ENCODE measurements at regions not wholly inside any gene's neighbourhood (a gene's known extent, or its start where the extent isn't known, plus 50 kb on each side); places are given as distances from the start of the nearest gene placed in this dataset.
A peak's percentile ranks its signal among the peaks of the same experiment; 100 is the strongest.
"Not testable (repeated sequence)": the region's sequence is repeated elsewhere in the genome, so short reads cannot be mapped to it uniquely, and the experiment has no call there.

DNA sequence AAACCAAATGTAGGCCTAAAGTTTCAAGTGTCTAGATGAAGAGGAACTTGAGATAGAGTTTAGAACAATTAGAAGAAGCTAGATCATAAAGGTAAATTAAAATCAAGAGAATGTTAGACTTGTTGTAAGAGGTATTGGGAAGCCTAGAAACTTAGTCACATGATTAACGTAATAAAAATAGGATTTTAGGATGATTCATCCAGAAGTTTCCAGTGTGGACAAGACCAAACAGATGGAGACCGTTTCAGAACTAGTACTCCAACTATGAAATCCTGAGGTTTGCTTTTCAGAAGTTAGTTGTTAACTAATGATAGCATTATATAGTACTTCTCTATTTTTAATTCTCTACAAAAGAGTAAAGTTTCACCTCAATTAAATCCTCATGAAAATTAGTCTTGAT lies 104.9 kb downstream of the MZT1 start:
- Histone ChIP-seq H3K27me3 (ENCODE audit: low read depth) (no peaks in the 10 kb centered on the region), H3K4me1 (peaks cover 4% of the 10 kb centered on the region), H3K9me3 (no peaks in the 10 kb centered on the region), H3K36me3 (replicated peaks) (no peaks in the 10 kb centered on the region), H3K4me3 (no peak overlapping the region)
- no peak for DNase-seq (ENCODE audit: low spot score in 2 of 2)
- in situ Hi-C loops (cut with MboI; ENCODE audit: low sequenced_read_pairs): no loop called here

GRCh38 chr13:72620874-72621273 lies 106.6 kb downstream of the MZT1 start:
- Histone ChIP-seq H3K27me3 (ENCODE audit: low read depth) (no peaks in the 10 kb centered on the region), H3K4me3 (no peak overlapping the region), H3K4me1 (no peaks in the 10 kb centered on the region), H3K9me3 (no peaks in the 10 kb centered on the region), H3K36me3 (replicated peaks) (no peaks in the 10 kb centered on the region)
- in situ Hi-C loops (cut with MboI; ENCODE audit: low sequenced_read_pairs): no loop called here
- DNase-seq (ENCODE audit: low spot score in 2 of 2): no peak

DNA sequence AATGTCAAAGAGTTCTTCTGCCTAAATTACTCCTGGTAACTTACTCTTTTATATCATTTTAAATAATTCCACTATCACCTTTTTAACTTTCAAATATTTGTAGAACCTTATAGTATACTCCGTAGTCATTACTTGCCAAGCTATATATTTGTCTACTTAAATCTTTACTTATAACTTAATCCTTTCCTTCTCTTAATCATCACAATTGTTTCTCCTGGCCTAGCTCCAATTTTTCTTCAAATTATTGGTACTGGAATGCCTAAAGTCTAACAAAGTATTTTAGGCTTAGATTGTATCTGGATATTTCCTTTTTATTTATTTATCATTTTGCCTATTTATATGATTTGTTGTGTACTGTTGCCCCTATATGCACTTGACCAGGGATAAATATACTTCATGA lies 109.5 kb downstream of the MZT1 start:
- in situ Hi-C loops (cut with MboI; ENCODE audit: low sequenced_read_pairs): no loop called here
- no peaks in the 10 kb centered on the region for H3K9me3 ChIP-seq
- no peaks in the 10 kb centered on the region for H3K4me1 ChIP-seq

DNA sequence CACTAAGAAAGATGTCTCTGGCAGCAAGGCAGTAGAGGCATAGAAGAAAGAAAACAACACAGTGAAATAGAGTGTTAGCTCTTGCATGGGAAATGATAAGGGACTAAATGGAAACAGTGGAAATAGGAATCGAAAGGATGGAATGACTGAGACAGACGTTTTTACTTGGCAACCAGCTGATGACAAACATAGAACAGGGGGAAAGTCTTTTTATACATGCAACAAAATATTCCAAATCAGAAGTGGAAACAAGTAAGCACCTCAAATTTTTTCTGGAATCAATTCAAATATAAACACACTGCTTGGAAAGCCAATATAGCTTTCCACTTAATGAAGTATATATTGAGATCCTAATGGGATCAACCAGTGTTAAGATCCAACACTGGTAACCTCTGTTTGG lies 110.2 kb downstream of the MZT1 start:
- in situ Hi-C loops (cut with MboI; ENCODE audit: low sequenced_read_pairs): no loop called here
- no peak for DNase-seq (ENCODE audit: low spot score in 2 of 2)
- H3K4me3 ChIP-seq: no peak overlapping the region

More for the DNA sequence above, 109.5 kb downstream of the MZT1 start:
- no peaks in the 10 kb centered on the region for H3K27me3 ChIP-seq (ENCODE audit: low read depth)
- no peak for DNase-seq (ENCODE audit: low spot score in 2 of 2)
- H3K4me3 ChIP-seq: no peak overlapping the region
- no peaks in the 10 kb centered on the region for H3K36me3 ChIP-seq (replicated peaks)

DNA sequence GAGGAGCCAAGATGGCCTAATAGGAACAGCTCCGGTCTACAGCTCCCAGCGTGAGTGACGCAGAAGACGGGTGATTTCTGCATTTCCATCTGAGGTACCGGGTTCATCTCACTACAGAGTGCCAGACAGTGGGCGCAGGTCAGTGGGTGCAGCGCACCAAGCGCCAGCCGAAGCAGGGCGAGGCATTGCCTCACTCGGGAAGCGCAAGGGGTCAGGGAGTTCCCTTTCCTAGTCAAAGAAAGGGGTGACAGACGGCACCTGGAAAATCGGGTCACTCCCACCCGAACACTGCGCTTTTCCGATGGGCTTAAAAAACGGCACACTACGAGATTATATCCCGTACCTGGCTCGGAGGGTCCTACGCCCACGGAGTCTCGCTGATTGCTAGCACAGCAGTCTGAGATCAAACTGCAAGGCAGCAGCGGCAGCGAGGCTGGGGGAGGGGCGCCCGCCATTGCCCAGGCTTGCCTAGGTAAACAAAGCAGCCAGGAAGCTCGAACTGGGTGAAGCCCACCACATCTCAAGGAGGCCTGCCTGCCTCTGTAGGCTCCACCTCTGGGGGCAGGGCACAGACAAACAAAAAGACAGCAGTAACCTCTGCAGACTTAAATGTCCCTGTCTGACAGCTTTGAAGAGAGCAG lies 117.1 kb downstream of the MZT1 start:
- DNase-seq (ENCODE audit: low spot score in 2 of 2); in situ Hi-C loops (cut with MboI; ENCODE audit: low sequenced_read_pairs); H3K4me1 ChIP-seq; H3K36me3 ChIP-seq (replicated peaks); H3K9me3 ChIP-seq; H3K4me3 ChIP-seq; H3K27me3 ChIP-seq (ENCODE audit: low read depth): not testable (repeated sequence)

More for the DNA sequence above, 110.2 kb downstream of the MZT1 start:
- Histone ChIP-seq H3K4me1 (no peaks in the 10 kb centered on the region), H3K9me3 (no peaks in the 10 kb centered on the region), H3K36me3 (replicated peaks) (no peaks in the 10 kb centered on the region), H3K27me3 (ENCODE audit: low read depth) (no peaks in the 10 kb centered on the region)

GRCh38 chr13:72599178-72599743 lies 128.2 kb downstream of the MZT1 start:
- peak in 1 of 2 experiments; percentile 16 for DNase-seq (ENCODE audit: low spot score in 2 of 2)
- in situ Hi-C loops (cut with MboI; ENCODE audit: low sequenced_read_pairs): no loop called here

DNA sequence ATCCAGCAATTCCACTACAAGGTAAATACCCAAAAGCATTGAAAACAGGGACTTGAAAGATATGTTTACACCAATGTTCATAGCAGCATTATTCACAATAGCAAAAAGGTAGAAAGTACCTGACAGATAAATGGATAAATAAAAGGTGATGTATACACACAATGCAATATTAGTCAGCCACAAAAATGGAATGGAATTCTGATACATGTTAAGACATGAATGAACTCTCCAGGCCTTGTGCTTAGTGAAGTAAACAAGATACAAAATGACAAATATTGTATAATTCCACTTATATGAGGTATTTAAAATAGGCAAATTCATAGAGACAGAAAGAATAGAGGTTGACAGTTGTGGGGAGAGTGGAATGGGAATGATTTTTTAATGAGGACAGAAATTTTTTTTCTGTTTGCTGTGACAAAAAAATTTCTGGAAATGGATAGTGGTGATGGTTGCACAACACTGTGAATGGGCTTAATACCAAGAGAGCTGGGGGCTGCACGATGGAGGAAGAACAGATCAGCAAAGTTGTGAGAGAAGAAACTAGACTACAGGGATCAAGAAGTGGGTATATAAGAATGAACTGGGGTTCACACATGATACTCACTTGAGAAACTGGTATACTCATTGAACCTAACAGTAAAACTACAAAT lies 137.2 kb downstream of the MZT1 start:
- DNase-seq (ENCODE audit: low spot score in 2 of 2): no peak
- in situ Hi-C loops (cut with MboI; ENCODE audit: low sequenced_read_pairs): no loop called here
- no peak overlapping the region for H3K4me3 ChIP-seq

More at GRCh38 chr13:72599178-72599743, 128.2 kb downstream of the MZT1 start:
- H3K9me3 ChIP-seq: no peaks in the 10 kb centered on the region
- H3K27me3 ChIP-seq (ENCODE audit: low read depth): no peaks in the 10 kb centered on the region
- no peaks in the 10 kb centered on the region for H3K36me3 ChIP-seq (replicated peaks)
- no peaks in the 10 kb centered on the region for H3K4me1 ChIP-seq
- no peak overlapping the region for H3K4me3 ChIP-seq

GRCh38 chr13:72586518-72586917 lies 140.9 kb downstream of the MZT1 start:
- Histone ChIP-seq H3K27me3 (ENCODE audit: low read depth) (no peaks in the 10 kb centered on the region; the same call in 1 of the 2 replicates), H3K4me3 (no peak overlapping the region), H3K4me1 (no peaks in the 10 kb centered on the region), H3K9me3 (no peaks in the 10 kb centered on the region), H3K36me3 (replicated peaks) (no peaks in the 10 kb centered on the region)
- in situ Hi-C loops (cut with MboI; ENCODE audit: low sequenced_read_pairs): no loop called here
- no peak for DNase-seq (ENCODE audit: low spot score in 2 of 2)

More for the DNA sequence above, 137.2 kb downstream of the MZT1 start:
- H3K36me3 ChIP-seq (replicated peaks): no peaks in the 10 kb centered on the region
- H3K27me3 ChIP-seq (ENCODE audit: low read depth): no peaks in the 10 kb centered on the region
- no peaks in the 10 kb centered on the region for H3K4me1 ChIP-seq
- H3K9me3 ChIP-seq: no peaks in the 10 kb centered on the region

DNA sequence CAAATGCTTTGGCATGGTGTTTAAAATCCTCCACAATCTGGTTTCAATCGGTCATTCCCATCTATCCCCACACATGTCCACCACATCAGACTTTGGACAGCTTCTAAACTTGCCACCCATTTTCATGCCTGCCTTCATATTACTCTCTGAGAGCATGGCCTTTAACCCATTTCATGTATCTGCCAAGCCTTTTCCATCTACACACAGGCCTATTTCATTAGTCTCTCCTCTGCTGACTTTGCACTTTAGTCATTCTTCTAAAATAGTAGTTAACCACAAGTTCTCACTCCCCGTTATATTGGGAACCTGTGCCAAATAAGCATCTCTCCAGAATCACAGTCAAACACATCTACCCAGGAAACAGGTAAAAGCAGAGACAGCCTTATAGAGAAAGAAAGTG lies 142.2 kb downstream of the MZT1 start:
- in situ Hi-C loops (cut with MboI; ENCODE audit: low sequenced_read_pairs): no loop called here
- H3K9me3 ChIP-seq: no peaks in the 10 kb centered on the region
- no peak for DNase-seq (ENCODE audit: low spot score in 2 of 2)

DNA sequence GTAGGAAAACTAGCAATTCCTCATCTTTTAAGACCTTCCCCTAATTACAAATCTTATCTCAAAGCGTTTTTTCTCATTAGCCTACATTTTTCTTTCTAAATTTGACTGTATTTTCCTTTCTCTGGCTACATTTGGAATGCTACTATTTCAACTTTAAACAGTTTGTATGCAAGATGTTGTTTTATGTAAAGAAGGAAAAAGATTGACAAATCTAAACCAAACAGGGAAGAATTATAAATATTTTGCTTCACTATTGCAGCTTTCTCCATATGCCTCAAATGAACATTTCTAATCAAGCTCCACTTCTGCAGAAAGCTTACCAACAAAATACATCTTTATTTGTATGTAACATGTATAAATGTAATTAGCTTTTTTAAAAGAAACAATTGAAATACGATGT lies 156.2 kb downstream of the MZT1 start:
- H3K9me3 ChIP-seq: no peaks in the 10 kb centered on the region
- no peaks in the 10 kb centered on the region for H3K27me3 ChIP-seq (ENCODE audit: low read depth)
- in situ Hi-C loops (cut with MboI; ENCODE audit: low sequenced_read_pairs): no loop called here
- no peak for DNase-seq (ENCODE audit: low spot score in 2 of 2)
- peaks cover 6% of the 10 kb centered on the region for H3K4me1 ChIP-seq
- no peaks in the 10 kb centered on the region for H3K36me3 ChIP-seq (replicated peaks)
- no peak overlapping the region for H3K4me3 ChIP-seq

More for the DNA sequence above, 142.2 kb downstream of the MZT1 start:
- no peaks in the 10 kb centered on the region for H3K36me3 ChIP-seq (replicated peaks)
- no peak overlapping the region for H3K4me3 ChIP-seq
- H3K27me3 ChIP-seq (ENCODE audit: low read depth): no peaks in the 10 kb centered on the region; the same call in 1 of the 2 replicates
- H3K4me1 ChIP-seq: no peaks in the 10 kb centered on the region

- H3K4me1 ChIP-seq: peaks cover 6% of the 10 kb centered on the region
- no peaks in the 10 kb centered on the region for H3K36me3 ChIP-seq (replicated peaks)
- H3K4me3 ChIP-seq: no peak overlapping the region
- H3K27me3 ChIP-seq (ENCODE audit: low read depth): no peaks in the 10 kb centered on the region
- H3K9me3 ChIP-seq: no peaks in the 10 kb centered on the region
- no peak for DNase-seq (ENCODE audit: low spot score in 2 of 2)
- in situ Hi-C loops (cut with MboI; ENCODE audit: low sequenced_read_pairs): no loop called here
Measured at GRCh38 chr13:72570019-72570418, 157.4 kb downstream of the MZT1 start.

GRCh38 chr13:72567566-72567965 lies 159.9 kb downstream of the MZT1 start:
- DNase-seq (ENCODE audit: low spot score in 2 of 2): peak; percentile 32 to 51
- in situ Hi-C loops (cut with MboI; ENCODE audit: low sequenced_read_pairs): no loop called here
- H3K4me1 ChIP-seq: peaks cover 6% of the 10 kb centered on the region
- H3K4me3 ChIP-seq: no peak overlapping the region
- H3K27me3 ChIP-seq (ENCODE audit: low read depth): no peaks in the 10 kb centered on the region
- H3K36me3 ChIP-seq (replicated peaks): no peaks in the 10 kb centered on the region
- no peaks in the 10 kb centered on the region for H3K9me3 ChIP-seq

DNA sequence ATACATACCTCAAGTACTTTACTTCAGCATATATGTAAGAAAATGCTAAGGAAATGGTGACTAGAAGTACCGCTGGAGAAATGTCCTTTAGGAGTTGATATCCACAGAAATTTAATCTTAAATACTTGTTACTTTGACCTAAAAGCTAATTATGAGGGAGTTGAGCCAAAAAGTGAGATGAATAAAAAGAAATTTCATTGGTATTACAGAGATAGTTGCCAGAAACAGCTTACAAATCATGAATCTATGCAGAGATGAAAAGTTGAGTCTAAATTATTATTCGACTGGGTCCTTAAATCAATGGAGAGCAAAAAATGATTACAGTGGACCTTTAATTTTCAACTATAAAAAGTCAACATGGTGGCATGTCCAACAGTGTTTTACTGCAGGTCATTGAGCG lies 160.9 kb downstream of the MZT1 start:
- H3K27me3 ChIP-seq (ENCODE audit: low read depth): no peaks in the 10 kb centered on the region
- H3K9me3 ChIP-seq: no peaks in the 10 kb centered on the region
- DNase-seq (ENCODE audit: low spot score in 2 of 2): no peak
- H3K36me3 ChIP-seq (replicated peaks): no peaks in the 10 kb centered on the region
- in situ Hi-C loops (cut with MboI; ENCODE audit: low sequenced_read_pairs): no loop called here
- peaks cover 6% of the 10 kb centered on the region for H3K4me1 ChIP-seq
- H3K4me3 ChIP-seq: no peak overlapping the region

- no peak overlapping the region for H3K4me3 ChIP-seq
- peak; percentile 20 to 51 for DNase-seq (ENCODE audit: low spot score in 2 of 2)
- H3K27me3 ChIP-seq (ENCODE audit: low read depth): no peaks in the 10 kb centered on the region
- H3K9me3 ChIP-seq: no peaks in the 10 kb centered on the region
- in situ Hi-C loops (cut with MboI; ENCODE audit: low sequenced_read_pairs): no loop called here
- no peaks in the 10 kb centered on the region for H3K36me3 ChIP-seq (replicated peaks)
- H3K4me1 ChIP-seq: peaks cover 6% of the 10 kb centered on the region; the same call in 1 of the 2 replicates
Measured at GRCh38 chr13:72565893-72566292, 161.5 kb downstream of the MZT1 start.

All from HAP-1 (cell line).